Vagina (tissue), 2 donors: ENCODE measurements at regions not wholly inside any gene's neighbourhood (a gene's known extent, or its start where the extent isn't known, plus 50 kb on each side); places are given as distances from the start of the nearest gene placed in this dataset.

ENCODE experiments used
- POLR2AphosphoS5 ChIP-seq, 2 donors: sonication (generic); formaldehyde crosslinking; IDR thresholded peaks; one replicate each; pipeline ENCODE4 v1.9.0; 2017; ENCODE audit warnings: antibody characterized with exemption in 2 of 2, mild to moderate bottlenecking in 2 of 2, low read depth in 1 of 2; ENCODE audit not compliant: insufficient read depth in 1 of 2
- TF ChIP-seq, protein P1 (sequence below), 3 experiments: fragments of 450-650 bp in 2 of 3; fragments of 200-600 bp in 1 of 3; sonication (generic) in 1 of 3; IDR thresholded peaks; one replicate each; pipeline ENCODE4 v1.5.1; 2017 to 2019; ENCODE audit warnings: antibody characterized with exemption in 3 of 3, mild to moderate bottlenecking in 2 of 3, moderate library complexity in 2 of 3

DNA sequence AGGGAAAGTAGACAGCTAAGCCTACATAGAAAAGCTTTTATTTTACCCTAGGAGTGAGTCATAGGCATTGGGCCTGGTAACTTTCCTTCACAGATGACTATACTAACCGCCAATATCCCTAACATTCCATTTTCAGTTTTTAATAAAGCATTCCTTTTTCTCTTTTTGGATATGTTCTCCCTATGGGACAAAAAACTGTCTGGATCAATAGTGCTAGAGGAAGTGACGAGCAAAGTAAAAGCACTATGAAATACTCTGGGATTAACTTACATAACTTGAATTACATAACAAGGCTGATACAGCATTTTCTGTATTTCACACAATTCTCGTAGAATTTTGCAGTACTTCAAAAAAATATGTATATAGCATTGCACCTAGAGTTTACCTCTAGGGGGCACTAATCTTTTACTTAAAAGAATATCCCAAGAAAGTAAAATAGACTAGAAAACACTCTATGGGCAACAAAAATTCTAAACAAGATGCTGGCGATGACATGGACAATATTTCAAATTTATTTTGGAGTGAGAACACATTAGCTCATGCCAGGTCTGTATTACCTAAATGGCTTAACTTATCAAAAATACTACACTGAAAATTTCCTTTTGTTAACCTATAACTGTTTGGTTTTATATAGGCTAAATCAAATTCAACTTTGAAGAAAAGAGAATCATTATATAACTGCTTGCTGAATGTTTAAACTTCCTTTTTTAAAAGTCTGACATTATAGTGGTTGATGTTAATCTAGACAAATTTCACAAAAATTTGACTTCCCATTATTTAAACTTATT, 66.3 kb upstream of the DST start:
- TF ChIP-seq, protein P1, sequence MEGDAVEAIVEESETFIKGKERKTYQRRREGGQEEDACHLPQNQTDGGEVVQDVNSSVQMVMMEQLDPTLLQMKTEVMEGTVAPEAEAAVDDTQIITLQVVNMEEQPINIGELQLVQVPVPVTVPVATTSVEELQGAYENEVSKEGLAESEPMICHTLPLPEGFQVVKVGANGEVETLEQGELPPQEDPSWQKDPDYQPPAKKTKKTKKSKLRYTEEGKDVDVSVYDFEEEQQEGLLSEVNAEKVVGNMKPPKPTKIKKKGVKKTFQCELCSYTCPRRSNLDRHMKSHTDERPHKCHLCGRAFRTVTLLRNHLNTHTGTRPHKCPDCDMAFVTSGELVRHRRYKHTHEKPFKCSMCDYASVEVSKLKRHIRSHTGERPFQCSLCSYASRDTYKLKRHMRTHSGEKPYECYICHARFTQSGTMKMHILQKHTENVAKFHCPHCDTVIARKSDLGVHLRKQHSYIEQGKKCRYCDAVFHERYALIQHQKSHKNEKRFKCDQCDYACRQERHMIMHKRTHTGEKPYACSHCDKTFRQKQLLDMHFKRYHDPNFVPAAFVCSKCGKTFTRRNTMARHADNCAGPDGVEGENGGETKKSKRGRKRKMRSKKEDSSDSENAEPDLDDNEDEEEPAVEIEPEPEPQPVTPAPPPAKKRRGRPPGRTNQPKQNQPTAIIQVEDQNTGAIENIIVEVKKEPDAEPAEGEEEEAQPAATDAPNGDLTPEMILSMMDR (IDR thresholded peaks at IDR 0.05): peak in 2 of 3 experiments; percentile 23 to 55
- no peak for TF ChIP-seq POLR2AphosphoS5 (IDR thresholded peaks at IDR 0.05; ENCODE audit: insufficient read depth in 1 of 2, low read depth in 1 of 2)
